Right ventricle myocardium superior (tissue), 1 donor: ENCODE measurements at regions not wholly inside any gene's neighbourhood (a gene's known extent, or its start where the extent isn't known, plus 50 kb on each side); places are given as distances from the start of the nearest gene placed in this dataset.
A peak's percentile ranks its signal among the peaks of the same experiment; 100 is the strongest.

Experiments used
- ATAC-seq: fragments of 200-7000 bp; cut with Tn5 transposase; one replicate; pipeline ENCODE4 v1.9.1; 2020; ENCODE audit warnings: mild to moderate bottlenecking; ENCODE audit not compliant: poor library complexity
- DNase-seq: peaks from one replicate; pipeline ENCODE4 v3.0.0-alpha.2; 2020
- intact Hi-C: fragments of 100-400 bp; cut with DNase I; formaldehyde crosslinking; loops from one replicate; pipeline ENCODE4 v1.11.2; 2022
- donor health status: DM: no; HTN: yes; CAD: no; lungs with severe emphysema.

DNA sequence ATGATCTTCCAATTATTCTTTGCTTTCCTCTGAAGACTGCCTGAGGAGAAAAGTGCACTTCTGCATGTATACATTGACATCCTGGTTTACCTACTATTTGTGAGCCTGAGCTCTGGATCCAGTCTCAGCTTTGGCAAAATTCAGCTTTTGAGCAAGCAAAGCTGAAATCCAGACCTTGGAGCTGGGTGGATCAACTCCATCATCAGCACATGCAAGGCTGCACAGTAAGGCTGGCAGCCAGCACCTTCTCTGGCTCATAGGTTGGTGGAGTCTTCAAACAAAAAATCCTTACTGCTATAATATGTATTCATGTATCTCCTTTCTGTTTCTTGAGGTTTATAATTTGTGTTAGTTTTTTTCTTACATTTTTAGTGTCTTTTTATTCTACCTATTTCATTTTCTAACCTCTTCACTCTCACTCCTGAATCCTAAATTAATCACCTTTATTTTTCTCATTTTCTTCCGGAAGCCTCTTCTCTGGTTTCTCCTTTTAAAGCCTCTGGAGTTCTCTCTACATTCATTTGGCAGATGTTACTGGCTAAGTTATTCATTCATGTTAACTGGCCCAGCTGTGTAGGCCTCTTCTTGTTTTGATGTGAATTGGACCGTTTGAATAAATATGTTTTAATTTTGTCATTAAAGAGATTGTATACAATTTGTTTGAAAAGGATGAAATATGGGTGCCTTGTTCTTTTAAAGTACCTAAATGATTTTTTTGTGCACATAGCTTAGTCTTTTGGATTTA lies 224.8 kb downstream of the DACT1 start:
- DNase-seq: no peak

DNA sequence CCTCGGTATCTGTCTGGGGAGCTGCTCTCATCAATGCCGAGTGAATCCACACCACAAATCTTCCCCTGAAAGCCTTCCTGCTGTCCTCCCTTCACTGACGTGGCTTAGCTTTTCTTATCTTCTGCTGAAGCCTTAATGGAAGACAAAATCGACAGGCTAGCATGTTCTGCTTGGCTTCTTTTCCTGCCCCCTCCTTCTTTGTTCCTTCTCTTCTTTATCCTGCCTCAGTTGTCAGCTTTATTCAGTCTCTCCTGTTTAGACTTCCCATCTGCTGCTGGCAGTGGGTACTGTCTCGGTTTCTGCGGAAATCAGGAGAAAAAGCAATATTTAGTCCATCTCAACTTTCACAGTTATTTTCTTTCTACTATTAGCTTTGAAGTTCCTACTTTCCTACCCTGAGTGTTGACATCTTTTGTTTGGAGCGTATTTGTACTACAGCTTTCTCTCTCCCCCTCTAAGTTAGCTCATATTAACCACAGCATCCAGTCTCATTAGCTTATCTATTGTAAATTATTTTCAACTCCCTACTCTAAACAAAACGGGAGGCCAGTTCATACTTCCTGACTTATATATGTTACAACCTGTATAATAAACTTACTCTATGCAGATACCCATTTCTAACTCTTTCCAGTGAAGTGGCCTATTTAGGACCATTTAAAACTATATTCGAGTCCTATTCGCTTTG lies 226.0 kb downstream of the DACT1 start:
- intact Hi-C loops: no loop called here
- DNase-seq (no peak), ATAC-seq (no peak)

More for the DNA sequence above, 224.8 kb downstream of the DACT1 start:
- intact Hi-C loops: no loop called here
- ATAC-seq: no peak

DNA sequence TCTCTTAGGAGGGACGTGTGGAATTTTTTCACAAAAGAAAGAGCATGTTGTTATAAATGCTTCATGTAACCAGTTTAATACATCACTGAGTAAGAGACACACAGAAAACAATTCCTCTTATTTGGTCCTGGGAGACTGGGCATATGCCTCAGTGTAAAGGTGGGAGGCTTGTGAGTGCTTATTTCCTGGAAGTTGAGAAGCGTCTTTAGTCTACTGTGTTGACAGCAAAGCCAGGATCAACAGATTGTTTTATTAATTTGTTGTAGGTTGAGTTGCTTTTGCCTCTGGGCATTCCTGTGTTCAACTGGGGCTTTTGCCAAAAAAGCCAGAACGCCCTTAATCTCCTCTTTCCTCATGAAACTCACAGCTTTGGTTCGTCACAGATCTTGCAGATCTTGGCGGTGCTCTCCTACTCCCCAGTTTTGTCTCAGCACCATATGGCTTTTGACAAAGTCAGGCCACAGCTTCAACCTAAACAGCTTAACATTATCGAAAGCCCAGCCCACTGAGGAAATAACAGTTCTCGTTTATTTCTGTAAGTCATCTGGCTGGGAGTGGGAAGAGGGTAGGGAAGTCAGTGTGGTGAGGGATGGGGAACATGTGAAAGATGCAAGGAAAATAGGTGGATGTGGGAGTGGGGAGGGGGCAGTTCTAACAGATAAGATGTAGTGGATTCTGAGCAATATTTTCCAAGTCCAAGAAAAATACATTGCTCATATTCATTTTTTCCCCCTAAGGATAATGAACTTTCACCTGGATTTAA lies 227.2 kb downstream of the DACT1 start:
- DNase-seq (no peak), ATAC-seq (peak; percentile 70)
- intact Hi-C loops: no loop called here

GRCh38 chr14:58865514-58866281 lies 227.9 kb downstream of the DACT1 start:
- ATAC-seq: peak; percentile 77

GRCh38 chr14:58866391-58866790 lies 228.6 kb downstream of the DACT1 start:
- ATAC-seq (no peak), DNase-seq (no peak)
- intact Hi-C loops: no loop called here

More at GRCh38 chr14:58865514-58866281, 227.9 kb downstream of the DACT1 start:
- intact Hi-C loops: no loop called here
- no peak for DNase-seq

DNA sequence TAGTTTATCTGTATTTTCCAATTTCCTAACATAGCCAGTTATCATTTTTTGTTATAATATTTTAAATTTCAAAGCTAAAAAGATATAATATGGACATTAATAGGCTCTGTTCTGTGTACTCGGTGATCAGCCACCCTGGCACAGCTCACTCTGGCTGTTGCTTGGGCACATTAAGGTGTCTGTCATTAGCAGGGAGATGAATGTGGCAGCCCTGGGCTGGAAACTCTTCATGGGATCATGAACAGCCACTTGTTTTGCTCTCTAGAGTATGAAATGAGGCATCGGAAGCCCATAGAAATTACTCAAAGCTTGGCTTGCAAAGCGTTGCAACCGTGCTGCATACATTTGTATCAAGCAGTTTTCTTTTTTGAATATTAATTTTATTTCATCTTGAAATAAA lies 233.2 kb downstream of the DACT1 start:
- intact Hi-C loops: no loop called here
- no peak for DNase-seq

DNA sequence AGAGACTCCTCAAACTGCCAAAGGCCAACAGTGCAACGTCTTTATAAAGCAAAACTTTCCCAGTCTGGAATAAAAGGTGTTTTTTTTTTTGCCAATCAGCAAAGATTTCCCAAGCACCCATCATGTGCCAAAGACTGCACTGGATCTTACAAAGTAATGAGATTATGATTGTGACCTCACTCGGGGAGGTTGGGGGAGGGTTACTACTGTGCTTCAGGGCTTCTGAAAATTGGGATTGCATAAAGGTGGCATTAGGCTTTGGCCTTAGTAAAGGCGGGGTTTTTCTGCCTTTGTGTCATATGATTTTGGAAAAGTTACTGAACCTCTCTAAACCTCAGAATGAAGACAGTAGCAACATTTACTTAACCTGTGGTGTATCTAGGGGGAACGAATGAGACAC lies 233.8 kb downstream of the DACT1 start:
- DNase-seq (no peak), ATAC-seq (no peak)
- intact Hi-C loops: no loop called here

More for the DNA sequence above, 233.2 kb downstream of the DACT1 start:
- ATAC-seq: no peak

DNA sequence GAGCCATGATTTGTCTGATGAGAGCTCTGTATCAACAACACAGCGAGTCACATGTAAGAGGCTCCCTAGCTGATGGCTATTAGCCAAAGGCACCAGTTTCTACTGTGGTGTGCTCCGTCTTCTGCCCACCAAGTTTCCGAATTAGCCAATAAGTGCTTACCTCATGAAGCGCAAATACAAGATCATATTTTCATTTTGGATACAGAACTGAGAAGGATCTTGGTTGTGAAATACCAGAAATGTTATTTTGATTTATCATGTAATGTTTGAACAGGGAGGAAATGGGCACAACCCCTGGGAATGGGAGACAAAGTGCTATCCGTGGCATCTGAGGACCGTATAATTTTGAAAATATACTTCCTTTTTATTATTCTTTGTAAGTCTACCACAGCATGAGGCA lies 234.3 kb downstream of the DACT1 start:
- intact Hi-C loops: no loop called here
- DNase-seq: no peak
- no peak for ATAC-seq

DNA sequence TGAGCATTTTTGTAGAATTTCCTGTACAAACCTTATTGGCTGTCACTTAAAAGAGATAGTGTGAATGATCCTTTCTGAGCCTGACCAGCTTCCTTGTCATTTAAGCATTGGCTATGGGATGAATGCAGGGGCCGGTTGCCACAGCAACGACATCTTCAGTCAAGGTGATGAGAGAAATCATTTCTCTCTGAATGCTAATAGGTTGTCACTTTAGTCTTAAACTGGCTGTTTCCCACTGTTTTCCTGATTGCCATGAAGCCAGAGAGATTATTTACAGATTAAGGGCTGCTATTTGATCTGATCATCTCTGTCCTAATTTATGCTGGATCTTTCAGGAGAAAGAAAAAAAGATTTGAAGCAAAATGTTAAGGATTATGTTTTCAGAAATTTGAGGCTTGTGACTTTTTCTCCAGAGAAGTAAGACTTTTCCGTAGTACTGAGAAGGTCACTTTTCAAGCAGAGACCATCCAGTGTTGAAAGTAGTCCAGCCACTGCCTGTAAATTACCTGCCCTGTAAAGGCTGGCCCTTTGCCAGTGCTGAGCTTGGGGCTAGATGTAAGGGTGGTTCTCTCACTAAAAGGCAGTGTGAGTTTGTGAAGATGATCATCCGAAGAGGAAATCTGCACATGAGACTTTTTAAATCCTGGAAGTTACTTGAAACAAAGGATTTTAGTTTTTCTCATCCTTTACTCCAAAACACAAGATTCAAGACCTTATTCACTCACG lies 235.6 kb downstream of the DACT1 start:
- no peak for DNase-seq
- intact Hi-C loops: no loop called here
- ATAC-seq: no peak

- ATAC-seq (no peak), DNase-seq (no peak)
- intact Hi-C loops: no loop called here
These were observed 237.9 kb downstream of the DACT1 start for GRCh38 chr14:58875613-58876012.

- intact Hi-C loops: no loop called here
- DNase-seq: no peak
These were observed 238.8 kb downstream of the DACT1 start for GRCh38 chr14:58876608-58877007.

GRCh38 chr14:58878439-58879139 lies 240.8 kb downstream of the DACT1 start:
- no peak for ATAC-seq
- intact Hi-C loops: no loop called here

More at GRCh38 chr14:58876608-58877007, 238.8 kb downstream of the DACT1 start:
- ATAC-seq: no peak

GRCh38 chr14:58881433-58881832 lies 243.7 kb downstream of the DACT1 start:
- intact Hi-C loops: no loop called here
- DNase-seq: no peak
- no peak for ATAC-seq

More at GRCh38 chr14:58878439-58879139, 240.8 kb downstream of the DACT1 start:
- no peak for DNase-seq

- no peak for DNase-seq
- intact Hi-C loops: no loop called here
- ATAC-seq: peak; percentile 65
These were observed 244.8 kb downstream of the DACT1 start for GRCh38 chr14:58882577-58883018.

DNA sequence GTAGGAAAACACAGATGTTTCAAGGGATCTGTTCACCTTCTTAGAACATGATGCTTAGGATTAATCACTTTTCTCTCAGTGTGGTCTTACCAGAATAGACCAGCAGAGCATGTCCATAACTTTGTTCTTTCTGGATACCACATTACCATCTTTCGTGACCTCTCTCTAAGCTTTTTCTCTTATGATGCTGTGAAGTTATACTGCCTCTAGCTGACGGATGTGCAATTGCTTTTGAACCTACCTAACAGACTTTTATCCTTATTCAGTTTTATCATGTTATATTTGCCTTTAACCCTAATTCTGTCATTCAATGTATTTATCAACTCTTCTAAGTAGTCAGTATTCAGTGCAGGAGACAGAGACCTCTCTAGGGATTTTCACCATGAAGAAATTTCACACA lies 246.7 kb downstream of the DACT1 start:
- ATAC-seq (no peak), DNase-seq (no peak)
- intact Hi-C loops: no loop called here

- no peak for ATAC-seq
- DNase-seq: no peak
- intact Hi-C loops: no loop called here
These were observed 250.2 kb downstream of the DACT1 start for GRCh38 chr14:58887931-58888330.

GRCh38 chr14:58898655-58899316 lies 261.0 kb downstream of the DACT1 start:
- ATAC-seq: peak; percentile 36
- DNase-seq: no peak
- intact Hi-C loops: no loop called here
